K562 (cell line): ENCODE measurements at regions not wholly inside any gene's neighbourhood (a gene's known extent, or its start where the extent isn't known, plus 50 kb on each side); places are given as distances from the start of the nearest gene placed in this dataset.

Experiments used
- ATAC-seq: fragments of 200-7000 bp; cut with Tn5 transposase; 3 replicates; pipeline ENCODE4 v1.9.1; 2020; ENCODE audit warnings: moderate library complexity
- BruUV-seq: library from RNA; stranded (reverse); fragments of 400-500 nt; replicated peaks from 2 replicates; lab custom pipeline; 2021; lab: Mats Ljungman, UMichigan
- CTCF ChIA-PET: fragments of 300-600 bp; formaldehyde crosslinking; extraction: SDS; loops from one replicate; lab custom pipeline; 2021; ENCODE audit warnings: low intra/inter-chr PET ratio; lab: Yijun Ruan, JAX
- POLR2A ChIA-PET: fragments of 300-600, 350-650 bp; sonication (Branson Sonifier 250); formaldehyde crosslinking; extraction: SDS; loops from one replicate; lab custom pipeline; 2021; ENCODE audit warnings: antibody characterized with exemption, inconsistent platforms; lab: Yijun Ruan, JAX
- DNase-seq, 4 experiments: peaks; one replicate each; pipeline versions ENCODE4 v3.0.0 to v3.0.0-alpha.2; 2011 to 2018; ENCODE audit warnings: low spot score in 3 of 4, mixed read lengths in 3 of 4; ENCODE audit errors: extremely low read depth in 1 of 4
- FAIRE-seq: peaks from 2 replicates; lab custom pipeline; 2011; peaks lifted over from hg19 to GRCh38; lab: Jason Lieb, UNC
- H2AFZ ChIP-seq: 2 replicates; pipeline ENCODE4 v1.6.0; 2011; ENCODE audit warnings: low read depth, low read length, control low read depth, inconsistent platforms
- H3K27ac ChIP-seq: fragments of 200-600 bp; 3 replicates; pipeline ENCODE4 v1.8.0; 2011; ENCODE audit warnings: low read depth, mild to moderate bottlenecking, control low read depth, inconsistent platforms, low read length, moderate library complexity, mixed read lengths; ENCODE audit errors: extremely low read depth
- H3K27me3 ChIP-seq, 2 experiments: fragments of 300-600 bp in 1 of 2; 2 replicates in 1 of 2; 3 replicates in 1 of 2; pipeline versions ENCODE4 v1.6.0 to v1.8.0; 2011; ENCODE audit warnings: inconsistent platforms in 2 of 2, low read length in 2 of 2, mild to moderate bottlenecking in 1 of 2, mixed read lengths in 1 of 2, moderate library complexity in 1 of 2; ENCODE audit not compliant: control insufficient read depth in 2 of 2, insufficient read depth in 2 of 2
- H3K36me3 ChIP-seq: fragments of 300-600 bp; 3 replicates; pipeline ENCODE4 v1.8.0; 2011; ENCODE audit warnings: mild to moderate bottlenecking, low read length, inconsistent platforms; ENCODE audit not compliant: control insufficient read depth, insufficient read depth
- H3K4me1 ChIP-seq, 2 experiments: fragments of 200-600 bp in 1 of 2; replicated peaks in 1 of 2; 2 replicates in 1 of 2; 3 replicates in 1 of 2; pipeline versions ENCODE4 v1.5.1 to v1.8.0; 2011; ENCODE audit warnings: inconsistent platforms in 2 of 2, low read length in 2 of 2, mild to moderate bottlenecking in 1 of 2, mixed read lengths in 1 of 2, moderate library complexity in 1 of 2; ENCODE audit not compliant: control insufficient read depth in 2 of 2, insufficient read depth in 2 of 2
- H3K4me2 ChIP-seq: 2 replicates; pipeline ENCODE4 v1.6.1; 2011; ENCODE audit warnings: low read length, control low read depth, inconsistent platforms, mixed read lengths; ENCODE audit not compliant: insufficient read depth
- H3K4me3 ChIP-seq: fragments of 200-600 bp; sonication (generic), shearing (Covaris generic); 2 replicates; pipeline ENCODE4 v1.5.1; 2016; ENCODE audit warnings: control low read depth, inconsistent platforms
- H3K79me2 ChIP-seq: fragments of 200-600 bp; 3 replicates; pipeline ENCODE4 v1.8.0; 2011; ENCODE audit warnings: low read length, inconsistent platforms; ENCODE audit not compliant: control insufficient read depth, insufficient read depth
- H3K9ac ChIP-seq, 2 experiments: 2 replicates each; pipeline versions ENCODE4 v1.6.0 to v1.6.1; 2011; ENCODE audit warnings: low read depth in 2 of 2, low read length in 2 of 2, control low read depth in 1 of 2, inconsistent platforms in 1 of 2, mild to moderate bottlenecking in 1 of 2, mixed read lengths in 1 of 2; ENCODE audit not compliant: insufficient read depth in 1 of 2
- H3K9me1 ChIP-seq: one replicate; pipeline ENCODE4 v1.6.0; 2011; ENCODE audit warnings: inconsistent platforms, mild to moderate bottlenecking, low read length, moderate library complexity; ENCODE audit not compliant: control insufficient read depth, insufficient read depth
- H3K9me3 ChIP-seq: replicated peaks from 2 replicates; pipeline ENCODE4 v1.5.1; 2011; ENCODE audit warnings: low read depth, low read length, inconsistent platforms; ENCODE audit not compliant: control insufficient read depth, insufficient read depth
- H4K20me1 ChIP-seq: replicated peaks from 2 replicates; pipeline ENCODE4 v1.6.1; 2011; ENCODE audit warnings: low read length, inconsistent platforms, mixed read lengths; ENCODE audit not compliant: control insufficient read depth, insufficient read depth
- ARHGAP35 ChIP-seq: fragments of 450-650 bp; IDR thresholded peaks from 2 replicates; pipeline ENCODE4 v1.6.1; 2018; ENCODE audit not compliant: partially characterized antibody
- BMI1 ChIP-seq: fragments of 150-350 bp; IDR thresholded peaks from 2 replicates; pipeline ENCODE4 v1.6.1; 2014; ENCODE audit warnings: low read length
- CBX8 ChIP-seq: fragments of 200-600 bp; sonication (generic); IDR thresholded peaks from 2 replicates; pipeline ENCODE4 v1.6.1; 2012; ENCODE audit warnings: borderline replicate concordance, mixed run types, low read depth, mild to moderate bottlenecking, moderate library complexity, mixed read lengths, low read length, control low read depth, inconsistent platforms; ENCODE audit not compliant: poor library complexity, severe bottlenecking; ENCODE audit errors: extremely low read depth
- KHSRP ChIP-seq: fragments of 450-650 bp; IDR thresholded peaks from 2 replicates; pipeline ENCODE4 v1.6.1; 2017
- POLR2A ChIP-seq: fragments of 450-650 bp; conservative IDR thresholded peaks from 2 replicates; pipeline ENCODE4 v1.6.1; 2016
- SIN3A ChIP-seq, 2 experiments: fragments of 150-350 bp in 1 of 2; IDR thresholded peaks; 2 replicates each; pipeline ENCODE4 v1.6.1; 2011 to 2016; ENCODE audit warnings: borderline replicate concordance in 2 of 2, low read depth in 2 of 2, low read length in 2 of 2, mild to moderate bottlenecking in 2 of 2, moderate library complexity in 2 of 2; ENCODE audit not compliant: control insufficient read depth in 1 of 2
- TOE1 ChIP-seq, 2 experiments: fragments of 450-650 bp in 1 of 2; sonication (generic) in 1 of 2; formaldehyde crosslinking in 1 of 2; IDR thresholded peaks; 2 replicates each; pipeline versions ENCODE4 v1.7.1 to v1.8.0; 2016 to 2022; ENCODE audit warnings: borderline replicate concordance in 2 of 2, mild to moderate bottlenecking in 2 of 2, antibody characterized with exemption in 1 of 2, inconsistent platforms in 1 of 2, low read depth in 1 of 2, missing genetic modification reagents in 1 of 2, moderate library complexity in 1 of 2
- ZBTB2 ChIP-seq: fragments of 450-650 bp; IDR thresholded peaks from 2 replicates; pipeline ENCODE4 v1.6.1; 2016; ENCODE audit warnings: antibody characterized with exemption
- ZNF318 ChIP-seq, 2 experiments: fragments of 450-650 bp; IDR thresholded peaks; 2 replicates each; pipeline ENCODE4 v1.6.1; 2016; ENCODE audit warnings: mild to moderate bottlenecking in 2 of 2, borderline replicate concordance in 1 of 2, low read depth in 1 of 2, moderate library complexity in 1 of 2
- ZNF436 ChIP-seq: fragments of 250-450, 450-650 bp; sonication (Bioruptor Pico); formaldehyde crosslinking; IDR thresholded peaks from 2 replicates; pipeline ENCODE4 v1.7.0; 2020; ENCODE audit warnings: mild to moderate bottlenecking
- ZNF561 ChIP-seq: fragments of 450-650 bp; formaldehyde crosslinking; conservative IDR thresholded peaks from 2 replicates; pipeline ENCODE4 v1.4.0; 2020; ENCODE audit warnings: mild to moderate bottlenecking, moderate library complexity
- ZNF583 ChIP-seq: fragments of 250-450 bp; sonication (Bioruptor Pico); IDR thresholded peaks from 2 replicates; pipeline ENCODE4 v1.4.0; 2020
- ZNF77 ChIP-seq: fragments of 250-450 bp; sonication (Bioruptor Pico); IDR thresholded peaks from 2 replicates; pipeline ENCODE4 v1.5.0; 2020
- WGBS: fragments of 100-300 bp; shearing (Covaris generic); methylation state at CpG from one replicate; pipeline ENCODE4 v1.1.6; 2016; ENCODE audit warnings: low coverage, mixed read lengths; ENCODE audit not compliant: insufficient coverage; ENCODE audit errors: missing lambda C conversion rate; 5-methylcytosine and 5-hydroxymethylcytosine counted together
- in situ Hi-C: fragments of 300-500 bp; cut with MboI; formaldehyde crosslinking; loops from 4 replicates; pipeline ENCODE4 v1.15.0; 2018; ENCODE audit warnings: inconsistent platforms, mixed read lengths
- intact Hi-C: fragments of 100-400 bp; cut with micrococcal nuclease; formaldehyde crosslinking; loops from 2 replicates; pipeline ENCODE4 v1.14.2; 2022

DNA sequence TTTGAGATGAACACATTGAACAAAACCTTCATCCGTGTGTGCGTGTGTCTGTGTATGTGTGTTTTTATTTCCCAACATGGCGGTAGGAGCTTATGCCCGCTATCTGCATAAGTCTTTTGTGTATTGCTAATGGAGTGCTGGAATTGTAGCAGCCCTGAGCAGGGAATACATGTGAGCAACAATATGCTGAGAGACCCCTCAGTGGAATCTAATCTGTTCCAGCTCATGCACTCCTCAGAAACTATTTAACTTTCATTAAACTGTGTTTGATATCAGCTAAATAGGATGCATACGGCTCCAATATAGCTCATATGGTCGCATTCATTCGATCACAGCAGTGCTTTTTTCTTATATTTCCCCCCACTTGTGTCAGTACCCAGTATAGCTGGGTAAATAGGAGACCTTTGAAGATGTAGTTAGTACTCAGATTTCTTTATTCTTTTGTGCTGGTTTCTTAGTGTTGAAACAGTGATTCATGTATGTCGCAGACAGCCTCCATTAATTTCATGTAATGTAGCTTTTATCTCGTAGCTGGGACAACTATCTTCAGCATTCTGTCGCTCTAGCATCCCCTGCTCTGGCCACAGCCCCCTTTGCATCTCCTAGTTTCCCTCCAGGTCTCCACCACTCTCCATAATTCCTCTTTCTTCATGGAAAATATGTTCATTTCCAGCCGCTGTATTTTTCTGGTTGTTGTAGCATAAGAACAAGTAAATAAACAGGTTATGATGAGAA, 891.2 kb downstream of the BCL11A start:
- BruUV-seq: no TSS peak
- Histone ChIP-seq H3K9ac (no peak overlapping the region), H3K9me3 (no peaks in the 10 kb centered on the region), H2AFZ (no peak overlapping the region), H3K27ac (no peak overlapping the region), H3K4me2 (no peak overlapping the region), H3K27me3 (no peaks in the 10 kb centered on the region), H3K9me1 (no peaks in the 10 kb centered on the region), H3K4me3 (no peak overlapping the region), H4K20me1 (no peaks in the 10 kb centered on the region), H3K79me2 (no peaks in the 10 kb centered on the region), H3K36me3 (no peaks in the 10 kb centered on the region), H3K4me1 (no peaks in the 10 kb centered on the region)
- no peak for DNase-seq
- FAIRE-seq: no peak
- POLR2A ChIA-PET: no interaction called here
- in situ Hi-C loops (no loop called here), intact Hi-C loops (no loop called here)
- WGBS: 2% methylated on average over 11 of the region's 11 CpGs
- ATAC-seq: no peak
- CTCF ChIA-PET: no interaction called here
- TF ChIP-seq ZNF561 (CRISPR knock-in tag): no peak
- no peak for TF ChIP-seq ARHGAP35
- TF ChIP-seq KHSRP: no peak
- TF ChIP-seq ZNF77 (CRISPR knock-in tag): no peak
- no peak for TF ChIP-seq CBX8
- TF ChIP-seq ZNF436 (CRISPR knock-in tag): no peak
- TF ChIP-seq ZNF318 (IDR thresholded peaks at IDR 0.05; ENCODE audit: borderline replicate concordance in 1 of 2, low read depth in 1 of 2): no peak
- TF ChIP-seq ZNF583 (CRISPR knock-in tag): no peak
- no peak for TF ChIP-seq TOE1 (IDR thresholded peaks at IDR 0.05; ENCODE audit: borderline replicate concordance)
- no peak for TF ChIP-seq TOE1 (CRISPR knock-in tag; IDR thresholded peaks at IDR 0.05; ENCODE audit: borderline replicate concordance, low read depth)
- TF ChIP-seq BMI1: no peak
- no peak for TF ChIP-seq POLR2A
- TF ChIP-seq ZBTB2: no peak
- no peak for TF ChIP-seq SIN3A (IDR thresholded peaks at IDR 0.05; ENCODE audit: borderline replicate concordance in 2 of 2, control insufficient read depth in 1 of 2, low read depth in 2 of 2, low read length in 2 of 2)
